ENCODE measurements at regions not wholly inside any gene's neighbourhood (a gene's known extent, or its start where the extent isn't known, plus 50 kb on each side); places are given as distances from the start of the nearest gene placed in this dataset.

- in situ Hi-C loops (cut with HindIII; ENCODE audit: low pct_unique_long_range_greater_than_20kb, low sequenced_read_pairs), result no loop called here
- no peak for DNase-seq (ENCODE audit: low read depth in 1 of 2, low spot score in 1 of 2)
- TF ChIP-seq JUND (IDR thresholded peaks at IDR 0.05; ENCODE audit: low read depth), result no peak
Observed at GRCh38 chr12:67568055-67568454, 80.5 kb upstream of the DYRK2 start.

- no peak for DNase-seq (ENCODE audit: low read depth in 1 of 2, low spot score in 1 of 2)
- no peak for TF ChIP-seq JUND (IDR thresholded peaks at IDR 0.05; ENCODE audit: low read depth)
- in situ Hi-C loops (cut with HindIII; ENCODE audit: low pct_unique_long_range_greater_than_20kb, low sequenced_read_pairs), result no loop called here
Observed at GRCh38 chr12:67572492-67572891, 76.1 kb upstream of the DYRK2 start.

GRCh38 chr12:67573566-67573965, 75.0 kb upstream of the DYRK2 start:
- no peak for DNase-seq (ENCODE audit: low read depth in 1 of 2, low spot score in 1 of 2)
- TF ChIP-seq JUND (IDR thresholded peaks at IDR 0.05; ENCODE audit: low read depth), result no peak
- in situ Hi-C loops (cut with HindIII; ENCODE audit: low pct_unique_long_range_greater_than_20kb, low sequenced_read_pairs), result no loop called here

- no peak for TF ChIP-seq JUND (IDR thresholded peaks at IDR 0.05; ENCODE audit: low read depth)
Observed at GRCh38 chr12:67578976-67579661, 69.4 kb upstream of the DYRK2 start.

GRCh38 chr12:67579662-67580003, 68.9 kb upstream of the DYRK2 start:
- in situ Hi-C loops (cut with HindIII; ENCODE audit: low pct_unique_long_range_greater_than_20kb, low sequenced_read_pairs), result no loop called here
- no peak for TF ChIP-seq JUND (IDR thresholded peaks at IDR 0.05; ENCODE audit: low read depth)
- no peak for DNase-seq (ENCODE audit: low read depth in 1 of 2, low spot score in 1 of 2)

More at GRCh38 chr12:67578976-67579661, 69.4 kb upstream of the DYRK2 start:
- no peak for DNase-seq (ENCODE audit: low read depth in 1 of 2, low spot score in 1 of 2)
- in situ Hi-C loops (cut with HindIII; ENCODE audit: low pct_unique_long_range_greater_than_20kb, low sequenced_read_pairs), result no loop called here

- no peak for DNase-seq (ENCODE audit: low read depth in 1 of 2, low spot score in 1 of 2)
- in situ Hi-C loops (cut with HindIII; ENCODE audit: low pct_unique_long_range_greater_than_20kb, low sequenced_read_pairs), result no loop called here
- TF ChIP-seq JUND (IDR thresholded peaks at IDR 0.05; ENCODE audit: low read depth), result no peak
Observed at GRCh38 chr12:67582238-67582834, 66.2 kb upstream of the DYRK2 start.

- in situ Hi-C loops (cut with HindIII; ENCODE audit: low pct_unique_long_range_greater_than_20kb, low sequenced_read_pairs), result no loop called here
- DNase-seq (ENCODE audit: low read depth in 1 of 2, low spot score in 1 of 2), result no peak
- TF ChIP-seq JUND (IDR thresholded peaks at IDR 0.05; ENCODE audit: low read depth), result no peak
Observed at GRCh38 chr12:67582844-67583243, 65.7 kb upstream of the DYRK2 start.

GRCh38 chr12:67586951-67587350, 61.6 kb upstream of the DYRK2 start:
- no peak for TF ChIP-seq JUND (IDR thresholded peaks at IDR 0.05; ENCODE audit: low read depth)
- in situ Hi-C loops (cut with HindIII; ENCODE audit: low pct_unique_long_range_greater_than_20kb, low sequenced_read_pairs), result no loop called here
- DNase-seq (ENCODE audit: low read depth in 1 of 2, low spot score in 1 of 2), result no peak

- no peak for TF ChIP-seq JUND (IDR thresholded peaks at IDR 0.05; ENCODE audit: low read depth)
- no peak for DNase-seq (ENCODE audit: low read depth in 1 of 2, low spot score in 1 of 2)
- in situ Hi-C loops (cut with HindIII; ENCODE audit: low pct_unique_long_range_greater_than_20kb, low sequenced_read_pairs), result no loop called here
Observed at GRCh38 chr12:67589078-67589477, 59.5 kb upstream of the DYRK2 start.

- no peak for DNase-seq (ENCODE audit: low read depth in 1 of 2, low spot score in 1 of 2)
- in situ Hi-C loops (cut with HindIII; ENCODE audit: low pct_unique_long_range_greater_than_20kb, low sequenced_read_pairs), result no loop called here
- TF ChIP-seq JUND (IDR thresholded peaks at IDR 0.05; ENCODE audit: low read depth), result no peak
Observed at GRCh38 chr12:67590149-67590790, 58.3 kb upstream of the DYRK2 start.

- no peak for TF ChIP-seq JUND (IDR thresholded peaks at IDR 0.05; ENCODE audit: low read depth)
- peak in 1 of 2 experiments; percentile 58 for DNase-seq (ENCODE audit: low read depth in 1 of 2, low spot score in 1 of 2)
- in situ Hi-C loops (cut with HindIII; ENCODE audit: low pct_unique_long_range_greater_than_20kb, low sequenced_read_pairs), result no loop called here
Observed at GRCh38 chr12:67592228-67593011, 56.1 kb upstream of the DYRK2 start.

- peak; percentile 90 for TF ChIP-seq JUND (IDR thresholded peaks at IDR 0.05; ENCODE audit: low read depth)
- DNase-seq (ENCODE audit: low read depth in 1 of 2, low spot score in 1 of 2), result peak in 1 of 2 experiments; percentile 95
- in situ Hi-C loops (cut with HindIII; ENCODE audit: low pct_unique_long_range_greater_than_20kb, low sequenced_read_pairs), result no loop called here
Observed at GRCh38 chr12:67593041-67593440, 55.5 kb upstream of the DYRK2 start.
